BLaER1 treated with 17β-estradiol and CSF1 and Interleukin-3, amounts not matched to agents 10 nM and 100 nM (cell line): ENCODE measurements at regions not wholly inside any gene's neighbourhood (a gene's known extent, or its start where the extent isn't known, plus 50 kb on each side); places are given as distances from the start of the nearest gene placed in this dataset.

ENCODE experiments used
- H3K27ac ChIP-seq, 11 experiments: shearing (Covaris generic); formaldehyde crosslinking; 2 replicates each; pipeline ENCODE4 v1.8.1; 2022
- H3K27me3 ChIP-seq, 11 experiments: shearing (Covaris generic); formaldehyde crosslinking; 2 replicates each; pipeline ENCODE4 v1.8.1; 2022
- H3K36me3 ChIP-seq, 11 experiments: shearing (Covaris generic); formaldehyde crosslinking; 2 replicates each; pipeline ENCODE4 v1.8.1; 2022
- H3K4me1 ChIP-seq, 10 experiments: shearing (Covaris generic); formaldehyde crosslinking; 2 replicates each; pipeline ENCODE4 v1.8.1; 2022
- H3K4me2 ChIP-seq, 11 experiments: shearing (Covaris generic); formaldehyde crosslinking; 2 replicates each; pipeline ENCODE4 v1.8.1; 2022
- H3K4me3 ChIP-seq, 10 experiments: shearing (Covaris generic); formaldehyde crosslinking; 2 replicates each; pipeline ENCODE4 v1.8.1; 2022
- H3K9ac ChIP-seq, 11 experiments: shearing (Covaris generic); formaldehyde crosslinking; 2 replicates each; pipeline ENCODE4 v1.8.1; 2022
- H3K9me3 ChIP-seq, 11 experiments: shearing (Covaris generic); formaldehyde crosslinking; replicated peaks in 1 of 11; 2 replicates each; pipeline ENCODE4 v1.8.1; 2022
- H4K20me1 ChIP-seq, 11 experiments: shearing (Covaris generic); formaldehyde crosslinking; 2 replicates each; pipeline ENCODE4 v1.8.1; 2022
- Cebpa-rat ChIP-seq, 11 experiments: shearing (Covaris generic); IDR thresholded peaks; 2 replicates each; pipeline ENCODE4 v1.8.1; 2022

DNA sequence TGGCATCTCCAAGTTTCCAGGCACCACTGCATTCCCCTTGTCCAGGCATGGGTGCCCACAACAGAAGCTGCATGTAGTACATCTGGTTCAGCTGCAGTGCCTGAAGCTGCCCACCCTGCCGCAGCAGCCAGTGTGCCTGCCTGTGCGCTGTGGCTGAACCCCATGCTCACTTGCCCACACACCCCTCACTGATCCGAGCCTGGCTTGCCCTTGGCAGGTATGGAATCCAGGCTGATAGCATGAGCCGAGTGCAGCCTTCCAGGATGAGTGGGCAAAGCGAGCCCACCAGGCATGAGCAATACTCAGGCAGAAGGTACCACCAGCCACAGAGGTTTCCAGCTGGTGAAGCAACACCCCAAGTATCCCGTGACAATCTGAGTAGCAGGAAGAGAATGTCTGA, 280.3 kb upstream of the KLF12 start:
- no peaks in the 10 kb centered on the region for H3K36me3 ChIP-seq
- no peaks in the 10 kb centered on the region for H4K20me1 ChIP-seq
- H3K27ac ChIP-seq = no peak overlapping the region
- no peak overlapping the region for H3K4me3 ChIP-seq
- H3K4me2 ChIP-seq = no peak overlapping the region
- H3K27me3 ChIP-seq = no peaks in the 10 kb centered on the region
- peaks cover 16 to 32% (median 23%) of the 10 kb centered on the region in 11 experiments for H3K9me3 ChIP-seq
- H3K4me1 ChIP-seq = no peaks in the 10 kb centered on the region
- no peak for TF ChIP-seq Cebpa-rat (IDR thresholded peaks at IDR 0.05)
- no peak overlapping the region for H3K9ac ChIP-seq

DNA sequence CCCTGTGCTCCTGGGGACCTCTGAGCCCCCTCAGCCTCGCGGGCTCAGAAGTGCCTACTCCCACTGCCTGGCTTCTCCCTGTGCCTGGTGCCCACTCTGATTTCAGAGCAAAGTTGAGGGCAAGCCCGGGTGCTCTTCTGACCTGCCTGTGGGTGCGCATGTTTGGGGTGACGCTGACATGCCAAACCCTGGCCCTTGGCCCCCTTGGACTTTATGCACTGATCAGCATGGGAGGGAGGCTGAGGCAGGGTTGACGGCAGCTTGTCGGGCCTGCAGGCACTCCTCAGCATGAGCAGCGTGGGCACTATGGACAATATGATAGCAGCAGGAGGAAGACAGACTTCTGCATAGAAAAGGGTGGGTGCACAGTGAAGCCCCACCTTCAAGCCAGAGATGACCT, 279.3 kb upstream of the KLF12 start:
- H3K9ac ChIP-seq = no peak overlapping the region
- H3K36me3 ChIP-seq = no peaks in the 10 kb centered on the region
- H3K9me3 ChIP-seq = peaks cover 16 to 28% (median 23%) of the 10 kb centered on the region in 11 experiments
- no peaks in the 10 kb centered on the region for H3K27me3 ChIP-seq
- no peak overlapping the region for H3K4me3 ChIP-seq
- H3K27ac ChIP-seq = no peak overlapping the region
- TF ChIP-seq Cebpa-rat (IDR thresholded peaks at IDR 0.05) = no peak
- H3K4me2 ChIP-seq = no peak overlapping the region
- H3K4me1 ChIP-seq = no peaks in the 10 kb centered on the region
- H4K20me1 ChIP-seq = no peaks in the 10 kb centered on the region

DNA sequence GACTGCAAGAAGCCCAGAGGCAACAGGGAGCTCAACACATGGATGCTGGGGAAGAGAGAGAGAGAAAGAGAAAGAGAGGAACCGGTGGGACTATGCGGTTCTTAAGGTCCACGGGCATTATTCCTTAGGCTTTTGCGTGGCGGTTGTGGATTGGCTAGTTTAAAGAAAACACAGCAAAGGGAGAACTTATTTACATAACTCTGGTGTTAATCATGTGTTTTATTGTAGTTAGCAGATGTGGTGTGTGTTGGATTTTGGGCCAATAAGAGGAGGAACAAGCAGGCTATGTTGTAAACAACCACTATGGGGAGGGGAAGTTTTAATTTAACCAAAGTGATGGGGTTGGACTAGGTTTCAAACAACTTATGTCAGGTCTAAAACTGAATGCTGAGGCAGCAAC, 275.3 kb upstream of the KLF12 start:
- Histone ChIP-seq H3K27me3 (no peaks in the 10 kb centered on the region), H3K9me3 (peaks cover 13 to 23% (median 20%) of the 10 kb centered on the region in 11 experiments), H3K4me3 (no peak overlapping the region), H3K36me3 (no peaks in the 10 kb centered on the region), H4K20me1 (no peaks in the 10 kb centered on the region), H3K4me2 (no peak overlapping the region), H3K27ac (no peak overlapping the region), H3K9ac (no peak overlapping the region), H3K4me1 (peaks cover 0 to 7% (median 5%) of the 10 kb centered on the region in 10 experiments; a peak in 7 of 20 replicates)
- TF ChIP-seq Cebpa-rat (IDR thresholded peaks at IDR 0.05) = no peak

DNA sequence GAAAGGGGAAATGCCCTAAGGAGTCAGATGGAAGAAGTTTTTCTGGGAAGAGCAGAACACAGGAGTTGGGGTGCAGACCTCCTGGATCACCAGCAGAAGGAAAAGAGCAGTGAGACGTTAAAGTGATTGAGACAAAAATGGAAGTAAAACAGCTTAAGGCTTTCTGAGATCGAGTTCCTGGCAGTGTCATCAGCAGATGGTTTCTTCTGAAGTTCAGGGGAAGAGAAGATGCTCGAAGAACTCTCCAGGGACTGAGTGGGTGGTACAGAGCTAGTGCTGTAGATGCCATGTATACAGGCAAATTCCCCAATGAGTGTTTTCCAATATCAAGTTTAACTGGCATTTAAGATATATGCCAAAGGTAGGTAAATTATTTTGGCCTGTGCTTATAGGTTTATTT, 272.2 kb upstream of the KLF12 start:
- no peak overlapping the region for H3K27ac ChIP-seq
- H3K4me1 ChIP-seq = peaks cover 0 to 7% (median 5%) of the 10 kb centered on the region in 10 experiments; a peak in 7 of 20 replicates
- H3K36me3 ChIP-seq = no peaks in the 10 kb centered on the region
- no peaks in the 10 kb centered on the region for H3K27me3 ChIP-seq
- no peak overlapping the region for H3K9ac ChIP-seq
- TF ChIP-seq Cebpa-rat (IDR thresholded peaks at IDR 0.05) = no peak
- peaks cover 0 to 12% (median 5%) of the 10 kb centered on the region in 11 experiments; a peak in 4 of 22 replicates for H3K9me3 ChIP-seq
- peak overlapping the region in 5 of 11 experiments; percentile 3 to 33 (median 18); a peak in 8 of 22 replicates for H3K4me2 ChIP-seq
- H4K20me1 ChIP-seq = no peaks in the 10 kb centered on the region
- no peak overlapping the region for H3K4me3 ChIP-seq

DNA sequence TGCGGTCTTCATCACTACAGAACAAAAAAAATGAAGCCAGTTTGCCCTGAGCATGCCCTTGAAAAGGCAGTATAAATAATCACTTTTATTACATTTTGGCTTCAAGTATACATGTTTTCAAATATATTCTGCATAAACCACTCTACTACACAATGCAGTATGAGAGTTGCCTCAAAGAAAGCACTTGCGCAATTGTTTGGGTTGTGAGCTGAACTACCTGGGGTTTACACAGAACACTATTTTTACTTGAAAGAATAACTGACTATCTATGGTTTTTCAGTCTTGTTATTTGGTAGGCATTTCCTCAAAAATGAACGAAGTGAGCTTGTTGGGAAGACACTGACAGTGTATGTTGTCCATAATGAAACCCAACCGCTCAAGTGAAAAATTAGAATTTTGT, 264.4 kb upstream of the KLF12 start:
- Histone ChIP-seq H3K9me3 (peaks cover 0 to 11% (median 3%) of the 10 kb centered on the region in 11 experiments; a peak in 3 of 22 replicates), H4K20me1 (no peaks in the 10 kb centered on the region), H3K36me3 (no peaks in the 10 kb centered on the region), H3K4me3 (no peak overlapping the region), H3K4me2 (no peak overlapping the region), H3K27me3 (no peaks in the 10 kb centered on the region), H3K4me1 (no peaks in the 10 kb centered on the region), H3K27ac (no peak overlapping the region), H3K9ac (no peak overlapping the region)
- TF ChIP-seq Cebpa-rat (IDR thresholded peaks at IDR 0.05) = no peak

DNA sequence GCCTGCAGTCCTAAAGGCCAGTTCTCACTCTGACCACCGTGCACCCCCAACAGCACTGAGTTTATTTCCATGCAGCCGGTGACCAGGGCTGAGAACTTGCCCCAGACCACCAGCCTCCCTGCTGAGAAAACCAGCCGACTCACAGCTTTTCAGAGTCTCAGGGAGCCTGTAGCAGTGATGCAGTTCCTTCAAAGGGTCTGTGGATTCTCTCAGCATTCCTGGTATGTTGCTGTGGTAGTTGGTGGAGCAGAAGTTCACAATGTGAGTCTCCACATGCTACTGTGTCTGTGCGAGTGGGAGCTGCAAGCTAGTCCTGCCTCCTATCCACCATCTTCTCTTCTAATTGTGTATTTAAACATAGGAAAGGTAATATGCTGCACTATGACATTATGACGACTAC, 254.9 kb upstream of the KLF12 start:
- TF ChIP-seq Cebpa-rat (IDR thresholded peaks at IDR 0.05) = no peak
- no peak overlapping the region for H3K9ac ChIP-seq
- no peaks in the 10 kb centered on the region for H3K4me1 ChIP-seq
- no peaks in the 10 kb centered on the region for H4K20me1 ChIP-seq
- peaks cover 0 to 5% (median 0%) of the 10 kb centered on the region in 11 experiments; a peak in 3 of 22 replicates for H3K9me3 ChIP-seq
- H3K27me3 ChIP-seq = no peaks in the 10 kb centered on the region
- no peak overlapping the region for H3K4me2 ChIP-seq
- H3K36me3 ChIP-seq = no peaks in the 10 kb centered on the region
- H3K4me3 ChIP-seq = no peak overlapping the region
- no peak overlapping the region for H3K27ac ChIP-seq

DNA sequence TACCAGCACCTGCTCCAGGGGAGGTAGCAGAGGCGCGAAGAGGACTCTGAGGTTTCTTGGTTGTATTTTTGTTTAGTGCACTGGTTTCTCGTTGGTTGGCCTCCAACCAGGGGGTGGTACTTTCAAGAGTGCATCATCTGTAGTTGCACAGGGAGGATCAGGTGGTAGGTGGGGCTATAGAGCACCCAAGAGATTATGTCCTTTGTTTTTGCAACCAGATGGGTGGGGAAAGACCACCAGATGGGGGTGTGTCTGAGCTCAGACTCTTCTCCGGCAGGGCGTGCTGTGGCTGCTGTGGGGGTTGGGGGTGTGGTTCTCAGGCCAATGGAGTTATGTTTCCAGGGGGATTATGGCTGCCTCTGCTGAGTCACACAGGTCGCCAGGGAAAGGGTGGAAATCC, 254.4 kb upstream of the KLF12 start:
- H3K36me3 ChIP-seq = no peaks in the 10 kb centered on the region
- H4K20me1 ChIP-seq = no peaks in the 10 kb centered on the region
- H3K9ac ChIP-seq = no peak overlapping the region
- H3K9me3 ChIP-seq = peaks cover 0 to 5% (median 0%) of the 10 kb centered on the region in 11 experiments; a peak in 3 of 22 replicates
- H3K4me3 ChIP-seq = no peak overlapping the region
- no peak for TF ChIP-seq Cebpa-rat (IDR thresholded peaks at IDR 0.05)
- H3K4me1 ChIP-seq = no peaks in the 10 kb centered on the region
- H3K4me2 ChIP-seq = no peak overlapping the region
- H3K27me3 ChIP-seq = no peaks in the 10 kb centered on the region
- H3K27ac ChIP-seq = no peak overlapping the region

DNA sequence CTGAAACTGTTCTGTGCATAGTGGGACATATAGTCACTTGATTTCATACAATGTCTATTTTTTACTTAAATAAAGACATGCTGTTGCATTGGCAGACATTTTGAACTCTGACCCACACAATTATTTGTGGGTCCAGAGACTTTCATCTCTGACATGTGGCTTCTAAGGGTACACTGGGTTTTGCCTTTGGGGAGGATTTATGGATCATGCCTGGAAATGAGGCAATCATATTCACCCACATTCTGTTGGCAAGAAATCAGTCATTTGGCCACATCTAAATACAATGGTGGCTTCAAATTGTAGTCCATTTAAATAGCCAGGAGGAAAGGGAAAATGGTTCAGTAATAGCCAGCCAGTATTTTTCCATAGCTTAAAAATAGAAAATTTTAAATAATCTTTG, 238.3 kb upstream of the KLF12 start:
- H3K36me3 ChIP-seq = no peaks in the 10 kb centered on the region
- H3K4me3 ChIP-seq = no peak overlapping the region
- no peak overlapping the region for H3K27ac ChIP-seq
- no peak overlapping the region for H3K4me2 ChIP-seq
- H3K27me3 ChIP-seq = no peaks in the 10 kb centered on the region
- no peak overlapping the region for H3K9ac ChIP-seq
- H3K4me1 ChIP-seq = no peaks in the 10 kb centered on the region
- no peaks in the 10 kb centered on the region for H3K9me3 ChIP-seq
- TF ChIP-seq Cebpa-rat (IDR thresholded peaks at IDR 0.05) = no peak
- H4K20me1 ChIP-seq = no peaks in the 10 kb centered on the region

DNA sequence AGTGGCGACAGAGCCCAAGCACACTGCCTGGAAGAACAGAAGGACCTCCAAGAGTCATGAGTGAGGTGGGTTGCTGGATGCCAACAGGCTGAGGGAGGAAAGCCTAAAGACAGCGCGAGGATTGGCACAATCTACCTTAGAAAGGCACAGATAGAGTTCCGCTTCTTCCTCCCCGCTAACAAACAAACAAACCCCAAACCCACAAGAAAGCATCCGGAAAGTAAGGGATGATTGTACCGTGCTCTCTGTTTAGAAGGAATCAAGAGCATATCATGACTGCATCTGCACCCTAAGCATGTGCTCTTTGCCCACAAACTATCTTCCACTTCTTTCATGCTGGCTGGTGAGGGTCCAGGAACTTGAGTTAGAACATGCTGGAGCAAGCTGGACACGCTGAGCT, 233.0 kb upstream of the KLF12 start:
- no peaks in the 10 kb centered on the region for H3K36me3 ChIP-seq
- H3K9me3 ChIP-seq = peaks cover 0 to 5% (median 0%) of the 10 kb centered on the region in 11 experiments; a peak in 1 of 22 replicates
- H3K4me2 ChIP-seq = no peak overlapping the region
- H3K9ac ChIP-seq = no peak overlapping the region
- H3K4me3 ChIP-seq = no peak overlapping the region
- H3K27ac ChIP-seq = no peak overlapping the region
- no peaks in the 10 kb centered on the region for H4K20me1 ChIP-seq
- H3K4me1 ChIP-seq = no peaks in the 10 kb centered on the region
- TF ChIP-seq Cebpa-rat (IDR thresholded peaks at IDR 0.05) = no peak
- no peaks in the 10 kb centered on the region for H3K27me3 ChIP-seq

DNA sequence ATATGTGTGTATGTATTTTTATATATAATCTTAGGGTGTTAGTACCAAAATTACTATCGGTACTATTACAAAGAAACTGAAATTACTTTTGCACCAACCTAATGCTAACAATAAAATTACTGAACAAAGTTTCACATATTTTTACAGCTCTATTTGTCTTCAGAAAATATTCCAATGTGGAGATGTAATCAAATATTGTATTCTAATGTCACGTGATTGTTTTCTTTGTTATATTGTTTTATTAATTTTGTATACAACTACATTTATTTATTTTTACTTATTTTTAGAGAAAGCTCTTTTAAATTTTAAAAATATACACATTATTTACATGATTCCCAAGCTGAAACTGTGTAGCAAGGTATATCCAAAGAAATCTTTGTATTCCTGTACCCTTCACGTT, 227.1 kb upstream of the KLF12 start:
- Histone ChIP-seq H3K9ac (no peak overlapping the region), H3K9me3 (no peaks in the 10 kb centered on the region), H3K36me3 (no peaks in the 10 kb centered on the region), H3K27me3 (no peaks in the 10 kb centered on the region), H4K20me1 (no peaks in the 10 kb centered on the region), H3K4me1 (no peaks in the 10 kb centered on the region), H3K4me2 (no peak overlapping the region), H3K4me3 (no peak overlapping the region), H3K27ac (no peak overlapping the region)
- TF ChIP-seq Cebpa-rat (IDR thresholded peaks at IDR 0.05) = no peak
